D341Med (cell line): ENCODE measurements at regions not wholly inside any gene's neighbourhood (a gene's known extent, or its start where the extent isn't known, plus 50 kb on each side); places are given as distances from the start of the nearest gene placed in this dataset.

Experiments
- DNase-seq: peaks from one replicate; pipeline ENCODE4 v3.0.0; 2012; ENCODE audit warnings: low spot score

DNA sequence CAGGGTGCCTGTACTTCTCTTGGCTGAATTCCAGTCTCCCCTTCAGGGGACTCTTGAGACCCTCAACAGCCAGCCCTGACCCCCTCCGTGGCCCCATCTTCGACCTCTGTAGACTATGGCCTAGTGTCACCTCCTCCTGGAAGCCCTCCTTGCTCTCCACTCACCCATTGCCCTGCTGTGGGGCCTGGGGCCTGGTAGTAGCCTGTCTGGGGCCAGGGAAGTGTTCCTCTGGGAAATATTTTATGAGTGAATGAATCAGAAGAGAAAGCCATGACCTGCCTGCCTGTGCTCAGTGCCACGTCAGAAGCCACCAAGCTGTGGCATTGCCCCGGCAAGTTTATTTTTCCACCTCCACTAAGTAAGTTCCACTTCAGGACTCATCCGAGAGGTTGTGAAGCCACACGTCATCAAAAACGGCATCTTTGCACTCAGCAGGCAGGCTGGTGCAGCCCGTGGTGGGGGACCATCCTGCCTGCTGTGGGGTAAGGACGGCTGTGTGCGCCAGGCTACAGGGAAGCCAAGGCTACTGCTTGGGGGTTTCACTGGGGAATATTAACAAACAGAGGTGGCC, 59.6 kb upstream of the PPARA start:
- no peak for DNase-seq

DNA sequence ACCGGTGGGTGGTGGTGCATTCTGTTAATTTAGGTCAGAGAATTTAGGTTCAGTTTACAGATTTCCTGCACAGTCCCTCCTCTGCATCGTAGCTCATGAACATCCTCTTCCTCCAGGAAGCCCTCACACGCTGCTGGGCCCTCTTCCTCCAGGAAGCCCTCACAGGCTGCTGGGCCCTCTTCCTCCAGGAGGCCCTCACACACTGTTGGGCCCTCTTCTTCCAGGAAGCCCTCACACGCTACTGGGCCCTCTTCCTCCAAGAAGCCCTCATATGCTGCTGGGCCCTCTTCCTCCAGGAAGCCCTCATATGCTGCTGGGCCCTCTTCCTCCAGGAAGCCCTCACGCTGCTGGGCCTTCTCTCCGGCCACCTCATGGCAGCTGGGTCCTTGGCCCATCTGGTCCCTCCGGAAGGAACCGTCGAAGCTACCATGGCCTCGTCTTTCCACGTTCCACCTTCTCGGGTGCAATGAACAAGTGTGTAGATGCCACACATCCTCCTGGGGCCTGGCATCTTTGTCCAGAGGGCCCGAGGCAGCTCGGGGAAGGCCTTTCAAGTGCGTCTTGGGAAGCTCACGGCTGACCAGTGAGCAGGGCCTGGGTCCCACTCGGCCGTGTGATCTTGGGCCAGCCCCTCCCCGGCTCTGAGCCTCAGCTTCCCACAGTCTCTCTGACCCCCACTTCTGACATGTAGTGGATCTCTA, 58.9 kb upstream of the PPARA start:
- DNase-seq, result no peak

DNA sequence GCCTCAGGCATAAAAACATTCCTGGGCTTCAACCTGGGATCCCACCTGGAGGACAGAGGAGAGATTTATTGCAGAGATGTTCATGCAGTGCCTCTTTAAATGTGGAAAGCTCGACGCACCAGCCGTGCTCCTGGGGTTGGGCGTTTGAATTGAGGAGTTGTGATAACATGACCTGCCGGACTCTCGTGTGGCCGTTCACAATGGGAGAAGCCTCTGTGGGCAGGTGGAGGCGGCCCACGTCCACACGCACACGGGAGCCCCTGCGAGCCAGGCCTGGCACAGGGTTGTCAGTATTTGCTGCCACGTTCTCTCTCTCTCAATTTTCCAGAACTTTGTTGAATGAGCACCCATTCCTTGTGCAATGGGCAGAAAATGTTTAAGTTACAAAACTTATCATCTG, 58.3 kb upstream of the PPARA start:
- no peak for DNase-seq

DNA sequence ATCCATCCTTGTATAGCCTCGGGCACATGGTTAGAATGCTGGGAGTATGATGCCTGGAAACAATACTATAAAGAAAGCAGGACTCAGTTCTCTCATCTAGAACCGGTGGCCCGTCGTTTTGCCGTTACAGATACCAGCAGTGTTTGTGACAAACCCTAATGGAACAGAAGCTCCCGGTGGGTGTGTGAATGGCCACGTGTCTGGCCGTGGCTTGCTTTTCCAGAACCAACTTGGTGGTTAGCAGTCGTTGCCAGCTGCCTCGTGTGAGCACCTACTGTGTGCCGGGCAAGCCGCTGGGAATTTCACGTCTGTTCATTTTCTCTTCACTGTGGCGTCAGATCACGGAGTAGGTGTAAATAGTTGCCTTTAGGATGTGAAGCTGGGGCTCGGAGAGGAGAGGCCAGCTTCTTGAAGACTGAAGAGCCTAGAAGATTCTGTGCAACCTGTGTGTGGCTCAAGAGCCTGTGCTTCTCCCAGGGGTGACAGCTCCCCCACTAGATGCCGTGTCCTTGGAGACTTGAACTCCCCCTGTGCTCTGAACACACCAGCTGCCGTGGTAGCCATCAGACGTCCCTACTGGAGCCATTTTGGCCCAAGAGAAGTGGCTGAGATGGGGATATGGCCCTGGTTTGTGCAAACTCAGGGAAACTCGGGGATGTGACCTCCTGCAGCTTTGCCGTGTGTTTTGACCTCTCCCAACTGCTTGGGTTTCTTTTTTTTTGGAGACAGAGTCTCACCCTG, 57.5 kb upstream of the PPARA start:
- no peak for DNase-seq

DNA sequence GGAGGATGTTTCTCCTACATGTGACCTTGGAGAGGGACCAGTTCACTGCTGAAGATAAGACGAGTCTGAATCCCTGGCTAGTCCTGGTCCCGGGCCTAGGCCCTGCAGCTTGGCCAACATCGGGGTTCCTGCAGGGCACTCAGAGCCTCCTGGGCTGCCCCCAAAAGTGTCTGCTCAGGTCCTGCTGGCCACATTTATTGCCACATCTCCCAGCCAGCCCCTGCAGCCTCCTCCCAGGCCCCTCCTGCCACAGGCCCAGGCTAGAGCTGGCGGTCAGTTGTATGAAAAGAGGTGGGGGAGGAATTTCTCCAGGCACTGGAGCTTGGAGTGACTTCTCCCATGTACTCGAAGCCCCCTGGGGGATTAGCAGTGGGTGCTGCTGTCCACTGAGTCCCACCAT, 56.5 kb upstream of the PPARA start:
- DNase-seq, result no peak

DNA sequence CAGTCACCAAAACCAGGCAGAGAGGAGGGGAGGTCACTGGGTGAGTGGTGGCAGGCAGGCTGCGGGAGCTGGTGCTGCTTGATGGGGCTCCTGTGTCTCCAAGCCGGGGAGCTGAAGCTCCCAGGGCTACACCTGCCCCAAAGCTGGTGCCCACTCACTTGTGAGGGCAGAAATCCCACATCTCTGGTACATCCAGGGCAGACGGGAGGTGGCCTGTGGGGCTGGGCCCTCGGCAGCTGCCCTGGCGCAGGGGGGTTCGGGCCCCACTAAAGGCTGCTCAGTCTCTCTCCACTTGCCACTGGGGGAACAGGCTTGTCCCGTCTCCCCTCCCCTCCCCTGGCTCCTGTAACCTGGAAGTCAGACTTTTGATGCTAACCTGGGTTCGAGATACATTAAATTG, 55.6 kb upstream of the PPARA start:
- DNase-seq, result no peak

DNA sequence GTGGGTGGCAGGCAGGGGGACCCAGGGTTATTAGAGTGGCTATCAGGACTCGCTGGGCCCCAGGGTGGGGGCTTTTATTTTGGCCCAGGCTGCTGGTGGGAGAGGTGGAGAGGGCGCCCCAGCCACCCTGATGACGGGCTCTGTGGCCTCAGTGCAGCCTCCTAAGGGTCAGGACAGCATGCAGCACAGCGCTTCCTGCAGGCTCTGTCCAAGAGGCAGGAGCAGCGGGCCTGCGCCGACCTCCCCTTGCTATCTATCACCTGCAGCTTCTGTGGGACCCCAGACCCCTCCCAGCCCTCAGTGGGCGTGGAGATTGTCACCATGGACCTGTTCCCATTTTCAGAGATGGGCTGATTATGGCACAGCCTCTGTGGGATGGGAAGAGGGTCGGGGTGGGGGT, 54.3 kb upstream of the PPARA start:
- DNase-seq, result no peak

DNA sequence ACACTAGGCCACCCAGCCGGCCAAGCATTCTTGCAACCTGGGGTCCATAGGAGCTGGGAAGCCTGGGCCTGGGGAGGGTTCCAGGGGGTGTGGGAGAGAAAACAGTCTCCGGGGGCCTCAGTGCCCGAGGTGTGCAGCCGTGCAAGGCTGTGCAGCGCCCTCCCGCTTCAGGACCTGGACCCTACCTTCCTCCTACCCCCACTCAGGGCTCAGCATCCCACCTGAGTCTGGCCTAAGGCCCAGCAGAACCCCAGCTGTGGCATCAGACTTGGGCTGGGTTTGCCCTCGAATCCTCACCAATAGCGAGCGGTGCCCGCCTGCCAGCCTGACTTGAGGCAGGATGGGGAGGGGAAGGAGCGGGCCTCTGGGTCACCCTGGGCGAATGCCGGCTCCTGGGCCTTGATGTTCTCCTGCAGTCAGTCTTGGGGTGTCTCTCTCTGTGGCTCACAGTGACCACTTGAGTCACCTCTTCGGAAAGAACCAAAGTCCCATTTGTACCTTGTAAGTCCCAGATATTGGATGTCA, 53.6 kb upstream of the PPARA start:
- DNase-seq, result no peak

DNA sequence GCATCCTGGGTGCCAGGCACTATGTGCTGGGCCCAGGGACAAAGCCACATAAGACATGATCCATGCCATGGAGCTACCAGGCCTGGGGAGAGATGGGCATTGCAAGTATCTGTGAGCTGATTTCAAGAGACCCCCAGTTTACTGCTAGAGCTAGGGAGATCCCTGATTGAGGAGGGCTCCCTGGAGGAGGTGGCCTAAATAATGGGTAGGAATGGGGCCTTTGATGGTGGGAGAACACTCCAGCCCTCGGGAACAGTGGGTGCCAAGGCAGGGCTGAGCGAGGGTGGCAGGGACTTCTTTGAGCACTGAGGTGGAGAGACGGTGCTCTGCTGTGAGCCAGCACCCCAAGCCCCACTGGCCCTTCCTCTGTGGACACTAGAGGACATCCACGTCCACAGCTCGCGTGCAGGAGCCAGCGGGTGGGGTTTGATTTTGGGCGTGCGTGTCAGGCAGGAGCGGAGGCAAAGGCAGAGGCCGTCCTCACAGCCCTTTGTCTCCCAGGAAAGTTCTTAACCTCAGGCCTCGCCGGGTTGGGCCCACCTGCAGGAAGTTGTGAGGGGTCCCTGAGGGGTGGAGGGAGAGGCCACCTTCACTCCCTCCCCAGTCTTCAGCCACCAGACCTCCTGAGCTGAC, 52.9 kb upstream of the PPARA start:
- no peak for DNase-seq

DNA sequence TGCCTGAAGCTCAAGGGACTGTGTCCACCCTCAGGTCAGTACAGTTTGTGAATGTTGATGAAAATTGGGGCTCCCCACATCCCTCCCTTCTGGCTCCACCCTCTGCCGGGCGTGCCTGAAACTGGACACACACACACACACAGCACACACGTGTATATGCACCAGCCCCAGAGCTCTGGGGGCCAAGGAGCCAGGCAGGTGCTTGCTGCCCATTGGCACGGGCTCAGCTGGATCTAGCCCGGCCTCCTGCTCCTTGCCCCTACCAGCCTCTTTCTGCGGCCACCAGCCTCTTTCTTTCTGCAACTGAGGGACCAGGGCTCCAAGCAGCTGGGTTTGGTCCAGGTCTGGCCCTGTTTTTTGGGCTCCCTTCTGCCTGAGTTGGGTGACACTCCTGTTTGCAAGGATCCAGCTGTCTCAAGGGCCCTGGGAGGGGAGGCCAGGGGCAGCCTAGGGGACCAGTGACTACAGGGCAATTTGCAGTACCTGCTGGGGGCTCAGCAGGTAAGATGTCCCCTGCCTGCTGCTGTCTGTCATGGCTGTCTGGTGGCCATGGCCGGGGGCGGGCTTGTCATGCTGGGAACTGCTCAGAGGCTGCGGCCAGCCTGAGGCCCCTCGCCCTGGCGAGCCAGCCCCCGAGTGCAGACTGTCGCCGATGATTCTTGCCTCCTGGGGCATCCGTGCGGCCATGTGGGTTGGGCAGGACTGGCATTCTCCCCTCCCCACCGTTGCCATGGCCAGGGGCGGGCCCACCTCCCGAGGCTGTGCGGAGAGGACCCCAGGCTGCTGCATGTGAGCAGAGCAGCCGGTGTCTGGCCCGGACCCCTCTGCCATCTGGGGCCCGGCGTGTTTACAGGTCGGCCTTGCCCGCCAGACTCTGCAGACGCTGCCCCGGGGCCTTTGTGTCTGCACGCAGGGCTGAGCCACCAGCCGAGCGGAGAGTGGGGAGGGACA, 51.5 kb upstream of the PPARA start:
- no peak for DNase-seq

DNA sequence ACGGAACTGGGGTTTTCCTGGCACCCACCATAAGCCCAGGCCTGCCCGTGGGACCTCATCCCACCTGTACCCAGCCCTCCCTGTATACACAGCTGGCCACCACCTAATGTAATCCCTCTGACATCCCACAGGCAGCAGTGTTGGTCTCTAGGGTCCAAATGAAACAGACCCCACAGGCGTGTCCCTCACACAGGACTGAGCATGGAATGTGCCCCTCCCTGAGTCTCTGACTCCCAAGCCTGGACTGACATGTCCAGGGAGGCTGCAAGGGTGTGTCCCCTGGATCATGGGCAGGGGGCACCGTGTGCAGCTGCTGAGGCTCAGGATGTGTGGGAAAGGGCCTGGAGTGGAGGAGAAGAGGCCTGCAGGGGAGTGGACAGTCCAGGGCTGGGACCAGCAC, 50.6 kb upstream of the PPARA start:
- no peak for DNase-seq

DNA sequence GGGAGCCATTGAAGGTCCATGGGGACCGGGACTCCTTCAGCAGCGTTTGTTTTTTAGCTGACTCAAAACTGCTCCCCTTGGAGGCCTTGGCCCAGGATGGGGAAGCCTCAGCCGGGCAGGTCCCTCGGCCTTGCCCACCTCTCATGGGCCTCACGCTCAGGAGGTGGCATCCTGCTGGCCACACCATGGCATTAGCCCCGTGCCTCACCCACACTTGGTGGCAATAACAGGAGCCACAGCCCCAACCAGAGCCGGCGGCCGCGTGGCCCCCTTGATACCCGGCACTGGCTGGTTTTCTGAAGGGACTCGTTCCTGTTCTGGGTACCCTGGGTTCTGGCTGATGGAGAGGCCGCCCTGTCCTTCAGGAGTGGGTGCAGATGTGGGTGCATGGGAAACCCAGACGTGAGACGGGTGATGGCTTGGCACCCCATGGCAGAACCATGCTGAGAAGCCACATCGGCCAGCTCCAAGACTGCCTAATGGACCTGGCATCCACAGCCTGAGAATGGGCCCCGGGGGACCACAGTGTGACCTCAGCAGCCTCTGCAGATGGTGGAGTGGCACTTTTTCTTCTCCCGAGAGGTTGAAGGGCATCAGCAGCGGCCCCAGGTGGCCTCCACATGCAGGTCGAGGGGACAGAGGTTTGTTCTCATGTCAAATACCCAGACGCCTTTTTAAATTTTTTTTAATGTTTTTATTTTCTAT, 49.8 kb upstream of the PPARA start:
- no peak for DNase-seq
